ENCODE measurements at regions not wholly inside any gene's neighbourhood (a gene's known extent, or its start where the extent isn't known, plus 50 kb on each side); places are given as distances from the start of the nearest gene placed in this dataset.

DNA sequence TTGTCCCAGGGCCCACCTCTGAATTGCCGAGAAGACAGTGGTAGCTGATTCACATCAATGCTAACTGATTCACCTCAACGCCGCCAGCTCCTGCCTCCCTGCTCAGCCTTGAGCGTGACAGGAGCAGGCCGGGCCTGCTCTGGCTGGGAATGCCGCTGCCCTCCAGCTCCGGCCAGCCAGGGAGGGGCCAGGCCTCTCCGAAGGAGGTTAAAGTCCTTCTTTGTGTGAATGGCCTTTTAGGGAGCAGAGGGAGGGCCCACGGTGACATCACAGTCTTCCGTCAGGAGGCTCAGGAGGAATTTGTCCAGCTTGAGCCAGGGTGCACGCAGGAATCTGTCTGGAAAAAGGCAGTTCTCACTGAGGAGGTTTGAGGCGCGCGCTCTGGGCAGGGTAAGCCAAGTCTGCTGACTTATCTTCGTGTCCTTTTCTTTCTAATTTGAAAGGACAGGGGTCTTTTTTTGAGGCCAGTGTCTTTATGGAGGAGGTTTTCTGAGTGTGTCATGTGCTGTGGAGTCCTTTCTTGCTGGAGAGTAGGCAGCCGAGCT, 82.7 kb downstream of the C9orf152 start:
- ChIA-PET CTCF (interaction anchor here (0.5 to 1.6 kb wide), 6 partner anchors 11 to 685 kb away, joined by 3 to 7 read pairs (median 4); no protein-coding TSS in a partner anchor), POLR2A (interaction anchor here (0.9 kb wide), 1 partner anchor 20 kb away, joined by 3 read pairs; no protein-coding TSS in a partner anchor)
- DNase-seq (ENCODE audit: low spot score) (peak; percentile 81), ATAC-seq (peak; percentile 81)
- H3K4me3 Mint-ChIP-seq, result peak overlapping the region; percentile 17
- H3K27ac Mint-ChIP-seq, result peak overlapping the region; percentile 73
- peaks cover 99% of the 10 kb centered on the region for H3K4me1 Mint-ChIP-seq
- TF ChIP-seq, protein P1, sequence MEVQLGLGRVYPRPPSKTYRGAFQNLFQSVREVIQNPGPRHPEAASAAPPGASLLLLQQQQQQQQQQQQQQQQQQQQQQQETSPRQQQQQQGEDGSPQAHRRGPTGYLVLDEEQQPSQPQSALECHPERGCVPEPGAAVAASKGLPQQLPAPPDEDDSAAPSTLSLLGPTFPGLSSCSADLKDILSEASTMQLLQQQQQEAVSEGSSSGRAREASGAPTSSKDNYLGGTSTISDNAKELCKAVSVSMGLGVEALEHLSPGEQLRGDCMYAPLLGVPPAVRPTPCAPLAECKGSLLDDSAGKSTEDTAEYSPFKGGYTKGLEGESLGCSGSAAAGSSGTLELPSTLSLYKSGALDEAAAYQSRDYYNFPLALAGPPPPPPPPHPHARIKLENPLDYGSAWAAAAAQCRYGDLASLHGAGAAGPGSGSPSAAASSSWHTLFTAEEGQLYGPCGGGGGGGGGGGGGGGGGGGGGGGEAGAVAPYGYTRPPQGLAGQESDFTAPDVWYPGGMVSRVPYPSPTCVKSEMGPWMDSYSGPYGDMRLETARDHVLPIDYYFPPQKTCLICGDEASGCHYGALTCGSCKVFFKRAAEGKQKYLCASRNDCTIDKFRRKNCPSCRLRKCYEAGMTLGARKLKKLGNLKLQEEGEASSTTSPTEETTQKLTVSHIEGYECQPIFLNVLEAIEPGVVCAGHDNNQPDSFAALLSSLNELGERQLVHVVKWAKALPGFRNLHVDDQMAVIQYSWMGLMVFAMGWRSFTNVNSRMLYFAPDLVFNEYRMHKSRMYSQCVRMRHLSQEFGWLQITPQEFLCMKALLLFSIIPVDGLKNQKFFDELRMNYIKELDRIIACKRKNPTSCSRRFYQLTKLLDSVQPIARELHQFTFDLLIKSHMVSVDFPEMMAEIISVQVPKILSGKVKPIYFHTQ (CRISPR knock-in tag; IDR thresholded peaks at IDR 0.05), result no peak
- TF ChIP-seq ETV6 (CRISPR knock-in tag; IDR thresholded peaks at IDR 0.05), result 0 out of 2 replicates have a peak, but pooled peaks have one; percentile 44
- TF ChIP-seq GABPB1 (CRISPR knock-in tag; IDR thresholded peaks at IDR 0.05), result peak; percentile 51; the same call in 1 of the 2 replicates
- TF ChIP-seq, protein P2, sequence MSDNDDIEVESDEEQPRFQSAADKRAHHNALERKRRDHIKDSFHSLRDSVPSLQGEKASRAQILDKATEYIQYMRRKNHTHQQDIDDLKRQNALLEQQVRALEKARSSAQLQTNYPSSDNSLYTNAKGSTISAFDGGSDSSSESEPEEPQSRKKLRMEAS (CRISPR knock-in tag; IDR thresholded peaks at IDR 0.05), result peak; percentile 21; the same call in 1 of the 2 replicates
- TF ChIP-seq ZNF416 (CRISPR knock-in tag; IDR thresholded peaks at IDR 0.05), result no peak
- no peak for TF ChIP-seq ZNF423 (CRISPR knock-in tag; IDR thresholded peaks at IDR 0.05)
- peaks cover 3% of the 10 kb centered on the region for H3K27me3 Mint-ChIP-seq (ENCODE audit: low read depth)
- H3K9me3 Mint-ChIP-seq, result no peaks in the 10 kb centered on the region
- no peaks in the 10 kb centered on the region for H3K36me3 Mint-ChIP-seq

GRCh38 chr9:110125763-110126351, 82.1 kb downstream of the C9orf152 start:
- DNase-seq (ENCODE audit: low spot score) (no peak), ATAC-seq (no peak)
- Mint-ChIP-seq H3K27ac (peak overlapping the region; percentile 73), H3K36me3 (no peaks in the 10 kb centered on the region), H3K4me1 (peaks cover 99% of the 10 kb centered on the region), H3K4me3 (peak overlapping the region; percentile 17), H3K9me3 (no peaks in the 10 kb centered on the region), H3K27me3 (ENCODE audit: low read depth) (peaks cover 3% of the 10 kb centered on the region)
- ChIA-PET CTCF (interaction anchor here (0.5 to 1.6 kb wide), 6 partner anchors 10 to 686 kb away, joined by 3 to 7 read pairs (median 4); no protein-coding TSS in a partner anchor), POLR2A (interaction anchor here (1.7 kb wide), 1 partner anchor 218 kb away, joined by 6 read pairs; no protein-coding TSS in a partner anchor)
- TF ChIP-seq, protein P3, sequence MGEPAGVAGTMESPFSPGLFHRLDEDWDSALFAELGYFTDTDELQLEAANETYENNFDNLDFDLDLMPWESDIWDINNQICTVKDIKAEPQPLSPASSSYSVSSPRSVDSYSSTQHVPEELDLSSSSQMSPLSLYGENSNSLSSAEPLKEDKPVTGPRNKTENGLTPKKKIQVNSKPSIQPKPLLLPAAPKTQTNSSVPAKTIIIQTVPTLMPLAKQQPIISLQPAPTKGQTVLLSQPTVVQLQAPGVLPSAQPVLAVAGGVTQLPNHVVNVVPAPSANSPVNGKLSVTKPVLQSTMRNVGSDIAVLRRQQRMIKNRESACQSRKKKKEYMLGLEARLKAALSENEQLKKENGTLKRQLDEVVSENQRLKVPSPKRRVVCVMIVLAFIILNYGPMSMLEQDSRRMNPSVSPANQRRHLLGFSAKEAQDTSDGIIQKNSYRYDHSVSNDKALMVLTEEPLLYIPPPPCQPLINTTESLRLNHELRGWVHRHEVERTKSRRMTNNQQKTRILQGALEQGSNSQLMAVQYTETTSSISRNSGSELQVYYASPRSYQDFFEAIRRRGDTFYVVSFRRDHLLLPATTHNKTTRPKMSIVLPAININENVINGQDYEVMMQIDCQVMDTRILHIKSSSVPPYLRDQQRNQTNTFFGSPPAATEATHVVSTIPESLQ (CRISPR knock-in tag; IDR thresholded peaks at IDR 0.05), result no peak
- TF ChIP-seq GABPB1 (CRISPR knock-in tag; IDR thresholded peaks at IDR 0.05) (no peak), ZNF138 (CRISPR knock-in tag; conservative IDR thresholded peaks at IDR 0.05) (no peak), ATF1 (CRISPR knock-in tag; IDR thresholded peaks at IDR 0.05) (no peak)
- TF ChIP-seq, protein P4, sequence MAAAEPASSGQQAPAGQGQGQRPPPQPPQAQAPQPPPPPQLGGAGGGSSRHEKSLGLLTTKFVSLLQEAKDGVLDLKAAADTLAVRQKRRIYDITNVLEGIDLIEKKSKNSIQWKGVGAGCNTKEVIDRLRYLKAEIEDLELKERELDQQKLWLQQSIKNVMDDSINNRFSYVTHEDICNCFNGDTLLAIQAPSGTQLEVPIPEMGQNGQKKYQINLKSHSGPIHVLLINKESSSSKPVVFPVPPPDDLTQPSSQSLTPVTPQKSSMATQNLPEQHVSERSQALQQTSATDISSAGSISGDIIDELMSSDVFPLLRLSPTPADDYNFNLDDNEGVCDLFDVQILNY (CRISPR knock-in tag; IDR thresholded peaks at IDR 0.05), result no peak

GRCh38 chr9:110126499-110126941, 81.4 kb downstream of the C9orf152 start:
- Mint-ChIP-seq H3K36me3 (no peaks in the 10 kb centered on the region), H3K9me3 (no peaks in the 10 kb centered on the region), H3K4me3 (no peak overlapping the region), H3K4me1 (peaks cover 99% of the 10 kb centered on the region), H3K27me3 (ENCODE audit: low read depth) (peaks cover 3% of the 10 kb centered on the region), H3K27ac (peak overlapping the region; percentile 68)
- ATAC-seq (no peak), DNase-seq (ENCODE audit: low spot score) (no peak)
- ChIA-PET CTCF (interaction anchor here (1.1 to 1.6 kb wide), 3 partner anchors 15 to 686 kb away, joined by 3 to 6 read pairs (median 4); no protein-coding TSS in a partner anchor), POLR2A (interaction anchor here (1.7 kb wide), 1 partner anchor 219 kb away, joined by 6 read pairs; no protein-coding TSS in a partner anchor)
- TF ChIP-seq MXD4 (CRISPR knock-in tag; IDR thresholded peaks at IDR 0.05; ENCODE audit: borderline replicate concordance) (no peak), AFF4 (CRISPR knock-in tag; IDR thresholded peaks at IDR 0.05; ENCODE audit: borderline replicate concordance) (no peak), ATF2 (CRISPR knock-in tag; IDR thresholded peaks at IDR 0.05; ENCODE audit: borderline replicate concordance, low read depth) (no peak), ZNF425 (CRISPR knock-in tag; conservative IDR thresholded peaks at IDR 0.05) (no peak), ZNF423 (CRISPR knock-in tag; IDR thresholded peaks at IDR 0.05) (no peak), RORB (CRISPR knock-in tag; IDR thresholded peaks at IDR 0.05) (no peak), NR2C2 (CRISPR knock-in tag; IDR thresholded peaks at IDR 0.05) (no peak)

All from WTC11 (cell line).